Activated effector memory CD4-positive, alpha-beta T cell treated with Interleukin-2 at 50 U/mL for 16 hours (primary cell): ENCODE measurements at regions not wholly inside any gene's neighbourhood (a gene's known extent, or its start where the extent isn't known, plus 50 kb on each side); places are given as distances from the start of the nearest gene placed in this dataset.
"Not testable (repeated sequence)": the region's sequence is repeated elsewhere in the genome, so short reads cannot be mapped to it uniquely, and the experiment has no call there.

ENCODE experiments used
- DNase-seq: peaks from one replicate; pipeline ENCODE4 v3.0.0-alpha.2; 2020

DNA sequence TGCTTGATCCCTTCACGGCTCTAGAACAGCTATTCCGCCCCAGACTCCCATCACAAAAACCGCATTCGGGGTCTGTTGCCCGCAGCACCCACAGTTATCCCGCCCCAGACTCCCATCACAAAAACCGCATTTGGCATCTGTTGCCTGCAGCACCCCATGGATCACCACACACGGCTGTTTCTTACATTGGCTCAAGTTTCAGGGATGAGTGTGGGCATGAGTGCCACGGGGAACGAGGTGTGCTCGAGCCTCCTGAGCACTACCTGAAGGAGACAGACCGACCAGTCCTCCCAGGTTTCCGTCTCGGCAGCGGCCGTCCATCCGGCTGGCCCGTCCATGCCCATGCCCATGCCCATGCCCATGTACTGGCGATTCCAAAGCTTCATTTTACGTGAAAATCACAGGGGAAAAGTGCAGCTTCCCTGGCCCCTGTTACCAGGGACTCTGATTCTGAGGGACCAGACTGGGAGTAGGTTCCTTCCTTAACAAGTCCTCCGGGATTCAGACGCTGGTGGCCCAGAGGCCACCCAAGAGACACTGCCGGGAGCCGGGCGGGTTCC, 66.4 kb upstream of the INSIG1 start:
- no peak for DNase-seq

DNA sequence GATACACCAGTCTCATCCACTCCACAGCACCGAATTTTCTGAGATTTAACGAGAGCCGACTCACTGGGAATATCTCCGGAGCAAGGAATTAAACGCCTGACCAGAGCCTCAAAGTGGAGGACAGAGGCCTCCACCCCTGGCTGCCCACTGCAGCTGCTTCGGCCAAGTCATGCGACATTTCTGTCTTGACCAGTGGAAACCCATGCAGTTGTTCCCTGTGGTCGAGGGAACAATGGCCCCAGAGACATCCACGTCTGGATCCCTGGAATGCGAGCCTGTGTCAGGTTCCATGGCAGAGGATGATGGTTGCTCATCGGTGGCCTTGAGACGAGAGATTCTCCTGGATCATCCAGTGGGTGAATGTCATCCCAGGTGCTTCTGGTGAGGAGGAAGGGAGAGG, 65.7 kb upstream of the INSIG1 start:
- no peak for DNase-seq

DNA sequence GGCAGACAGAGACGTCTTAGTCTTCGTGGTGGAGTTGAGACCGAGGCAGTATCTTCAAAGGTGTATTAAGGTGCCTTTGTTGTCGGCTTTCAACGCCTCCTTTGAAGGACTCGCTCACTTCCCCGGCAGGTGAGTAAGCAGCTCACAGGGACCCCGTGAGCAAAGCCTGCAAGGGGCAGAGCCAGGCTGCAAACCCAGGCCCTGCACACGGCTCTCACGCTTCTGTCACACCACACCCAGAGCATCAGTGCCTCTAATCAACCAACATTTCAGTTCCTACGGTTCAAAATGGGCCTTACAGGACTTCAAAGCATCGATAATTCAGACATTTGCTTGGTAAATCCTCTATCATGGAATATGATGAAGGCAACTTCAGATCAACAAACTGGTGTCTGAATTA, 64.8 kb upstream of the INSIG1 start:
- DNase-seq, result no peak

DNA sequence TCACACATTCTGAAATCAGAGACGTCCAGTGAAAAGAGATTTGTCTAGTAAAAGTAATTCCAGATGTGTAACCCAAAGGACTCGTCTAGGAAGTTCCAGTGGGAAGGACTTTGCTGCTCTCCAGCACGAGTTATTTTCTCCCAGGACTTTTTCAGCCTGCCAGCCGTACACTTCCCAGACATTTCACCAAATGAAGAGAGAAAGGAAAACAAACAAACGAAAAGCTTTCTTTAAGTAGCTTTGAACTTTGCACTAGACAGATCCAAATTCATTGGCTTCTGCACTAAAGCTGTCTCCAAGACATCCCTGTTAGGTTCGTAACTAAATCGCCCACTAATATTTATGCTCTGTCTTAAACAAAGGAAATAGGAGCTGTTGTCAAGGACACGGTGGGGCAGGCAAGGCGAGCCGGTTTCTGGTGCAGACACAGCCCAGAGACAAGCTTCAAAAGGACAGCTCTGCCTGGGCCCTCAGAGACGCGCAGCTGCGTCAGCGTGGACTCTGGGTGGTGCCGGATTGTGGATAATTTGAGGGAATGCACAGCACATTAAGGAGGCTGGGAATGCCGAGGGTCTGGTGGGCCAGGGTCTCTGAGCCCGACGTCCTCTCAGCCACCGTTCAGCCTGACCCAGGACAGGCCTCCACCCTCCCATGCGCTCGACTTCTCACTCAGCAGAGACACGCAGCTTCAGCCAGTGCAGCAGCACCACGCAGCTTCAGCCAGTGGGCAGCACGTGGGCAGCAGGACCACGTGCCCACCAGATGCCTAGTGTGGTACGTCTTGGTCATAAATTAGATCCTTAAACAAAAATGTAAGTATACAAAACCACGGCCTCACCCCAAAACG, 64.1 kb upstream of the INSIG1 start:
- DNase-seq, result no peak

DNA sequence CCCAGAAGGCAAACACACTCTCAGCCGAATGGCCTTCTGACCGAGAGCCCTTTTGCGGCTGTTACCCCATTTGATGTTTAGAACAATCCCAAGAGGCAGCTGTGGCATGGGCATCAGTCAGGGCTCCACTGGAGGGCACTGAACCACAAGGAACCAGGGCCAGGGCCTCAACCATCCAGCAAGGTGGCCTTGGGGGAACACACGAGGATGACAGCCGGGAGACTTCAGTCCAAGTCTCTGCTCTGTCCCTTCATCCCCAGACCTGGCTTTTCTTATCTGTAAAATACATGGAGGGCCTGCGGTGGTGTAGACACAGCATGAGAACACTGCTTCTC, 63.6 kb upstream of the INSIG1 start:
- no peak for DNase-seq

DNA sequence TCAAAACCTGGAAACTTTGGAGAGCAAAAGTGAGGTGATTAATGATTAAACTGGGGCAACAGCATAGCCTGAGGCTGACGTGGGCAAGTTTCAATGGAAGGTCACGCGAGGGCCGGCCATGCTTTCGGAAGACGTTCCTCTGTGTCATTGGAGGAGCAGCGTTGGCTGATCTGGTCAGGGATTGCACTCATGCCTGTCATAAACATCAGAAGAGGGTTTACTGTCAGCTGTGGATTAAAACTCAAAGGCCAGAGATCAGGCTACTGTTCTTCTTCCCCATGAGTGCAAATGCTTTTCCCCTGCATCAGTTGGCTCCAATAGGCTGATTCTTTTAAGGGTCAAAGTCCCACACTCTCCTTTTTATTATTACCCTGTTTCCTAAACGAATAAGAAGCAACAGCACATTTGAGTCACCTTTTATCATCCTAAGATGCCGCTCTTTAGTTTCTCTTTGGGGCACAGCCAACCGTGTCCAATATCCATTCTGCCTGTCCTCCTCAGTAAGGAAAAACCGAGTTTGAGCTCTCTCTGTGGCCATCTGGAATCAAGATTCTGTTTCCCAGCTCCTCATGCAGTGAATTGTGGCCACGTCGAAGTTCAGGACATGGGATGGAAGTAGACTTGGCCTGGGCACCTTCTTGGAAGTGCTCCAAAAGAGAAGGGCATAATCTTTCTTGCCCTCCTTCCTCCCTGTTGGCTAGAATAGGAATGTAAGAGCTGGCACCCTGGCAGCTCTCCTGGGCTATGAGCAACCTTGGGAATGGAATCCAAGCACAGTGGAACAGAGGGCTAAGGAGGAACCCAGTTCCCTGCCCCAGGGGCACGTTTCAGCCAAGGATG, 62.5 kb upstream of the INSIG1 start:
- DNase-seq, result no peak

DNA sequence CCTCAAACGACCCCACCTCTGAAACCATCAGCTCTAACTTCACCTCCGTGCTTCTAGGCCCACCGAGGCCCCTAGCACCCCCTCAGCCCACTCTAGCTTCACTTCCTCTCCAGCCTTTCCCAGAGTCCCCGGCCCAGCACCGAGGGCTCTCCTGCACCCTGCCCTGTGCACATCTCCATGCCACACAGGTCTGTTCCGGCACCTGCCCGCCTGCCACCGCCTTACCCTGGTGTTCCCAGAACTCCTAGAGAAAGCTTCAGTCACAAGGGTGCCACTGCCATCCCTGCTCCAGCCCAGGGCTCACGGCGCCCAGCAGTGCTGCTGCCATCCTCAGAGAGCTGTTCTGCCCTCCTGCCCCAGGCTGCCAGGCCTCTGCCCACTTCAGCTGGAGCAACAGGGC, 61.3 kb upstream of the INSIG1 start:
- no peak for DNase-seq

DNA sequence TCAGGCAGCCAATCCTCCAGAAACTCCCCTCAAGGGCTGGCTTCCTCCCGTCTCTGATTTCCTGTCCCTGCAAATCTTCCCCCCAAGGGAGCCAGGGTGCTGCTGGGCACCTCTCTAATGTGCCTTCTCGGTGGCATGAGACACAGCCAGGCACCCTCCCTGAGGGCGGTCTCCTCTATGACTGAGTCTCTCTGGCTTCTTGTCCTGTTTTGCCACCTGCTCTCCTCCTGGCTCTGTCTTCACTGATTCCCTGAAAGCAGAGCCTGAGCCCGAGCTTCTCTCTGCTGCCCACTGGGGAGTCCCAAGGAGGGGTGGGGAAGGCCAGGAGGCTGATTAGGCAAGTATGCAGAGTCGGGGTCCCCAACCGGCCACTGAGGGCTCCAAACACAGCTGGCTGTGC, 60.4 kb upstream of the INSIG1 start:
- no peak for DNase-seq

DNA sequence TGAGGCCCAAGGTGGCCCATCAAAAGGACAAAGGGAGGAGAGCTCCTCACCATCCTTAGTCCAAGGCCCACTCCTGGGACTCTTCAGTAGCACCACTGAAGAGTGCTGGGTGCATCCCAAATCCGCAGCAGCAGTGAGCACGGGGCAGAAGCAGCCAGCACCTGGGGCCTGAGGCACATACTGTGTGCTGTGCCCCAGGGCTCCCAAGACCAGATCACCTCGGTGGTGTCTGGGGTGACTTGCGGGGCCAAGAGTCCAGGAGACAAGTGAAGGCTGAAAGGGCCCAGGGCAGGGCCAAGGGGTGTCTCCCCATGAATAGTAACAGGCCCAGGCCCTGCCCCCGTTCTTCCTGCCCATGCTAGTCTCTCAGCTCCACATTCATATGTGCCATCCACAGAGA, 59.9 kb upstream of the INSIG1 start:
- no peak for DNase-seq

DNA sequence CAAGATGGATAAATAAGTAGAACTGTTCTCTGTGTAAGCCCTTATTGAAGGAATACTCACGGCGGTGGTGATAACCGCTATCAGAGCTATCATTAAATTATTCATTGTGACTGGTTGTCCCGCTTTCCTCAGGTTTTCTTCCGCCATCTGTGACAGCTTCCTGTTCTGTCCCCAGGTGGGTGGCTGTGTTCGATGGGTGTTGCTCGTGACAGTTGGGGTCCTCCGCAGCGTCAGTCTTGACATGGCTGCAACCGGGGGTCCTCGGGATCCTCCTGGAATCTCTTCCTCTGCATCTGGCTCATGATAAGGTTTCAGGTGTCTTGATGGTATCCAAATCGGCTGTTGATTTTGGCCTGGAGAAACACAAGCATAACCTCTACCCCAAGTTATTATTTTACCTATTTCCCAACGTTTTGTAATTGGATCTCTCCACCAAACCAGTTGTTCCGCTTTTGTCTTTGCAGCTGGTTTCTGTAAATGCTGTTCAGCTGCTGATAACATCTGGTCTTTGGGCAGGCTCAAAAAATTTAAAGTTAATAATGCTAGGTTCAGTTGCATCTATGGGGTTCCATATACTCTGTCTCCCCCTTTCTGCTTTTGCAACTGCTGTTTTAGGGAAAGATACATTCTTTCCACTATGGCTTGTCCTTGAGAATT, 58.1 kb upstream of the INSIG1 start:
- not testable (repeated sequence) for DNase-seq

DNA sequence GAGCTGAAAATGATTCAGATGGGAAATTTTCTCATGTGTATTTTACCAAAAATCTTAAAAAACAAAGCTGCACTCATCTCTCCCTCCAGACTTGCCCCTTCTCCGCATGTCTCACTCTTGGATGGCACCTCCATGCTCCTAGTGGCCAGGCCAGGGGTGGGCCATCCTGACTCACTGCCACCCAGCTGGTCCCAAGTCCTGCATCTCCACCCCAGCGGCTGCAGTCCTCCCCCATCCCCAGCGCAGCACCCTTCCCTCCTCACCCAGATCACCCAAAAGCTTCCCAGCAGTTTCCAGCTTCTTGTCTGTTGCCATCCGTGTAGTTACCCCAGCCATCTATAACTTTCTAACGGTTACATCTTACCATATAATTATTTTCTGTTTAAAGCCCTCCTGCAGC, 53.0 kb upstream of the INSIG1 start:
- DNase-seq, result no peak

DNA sequence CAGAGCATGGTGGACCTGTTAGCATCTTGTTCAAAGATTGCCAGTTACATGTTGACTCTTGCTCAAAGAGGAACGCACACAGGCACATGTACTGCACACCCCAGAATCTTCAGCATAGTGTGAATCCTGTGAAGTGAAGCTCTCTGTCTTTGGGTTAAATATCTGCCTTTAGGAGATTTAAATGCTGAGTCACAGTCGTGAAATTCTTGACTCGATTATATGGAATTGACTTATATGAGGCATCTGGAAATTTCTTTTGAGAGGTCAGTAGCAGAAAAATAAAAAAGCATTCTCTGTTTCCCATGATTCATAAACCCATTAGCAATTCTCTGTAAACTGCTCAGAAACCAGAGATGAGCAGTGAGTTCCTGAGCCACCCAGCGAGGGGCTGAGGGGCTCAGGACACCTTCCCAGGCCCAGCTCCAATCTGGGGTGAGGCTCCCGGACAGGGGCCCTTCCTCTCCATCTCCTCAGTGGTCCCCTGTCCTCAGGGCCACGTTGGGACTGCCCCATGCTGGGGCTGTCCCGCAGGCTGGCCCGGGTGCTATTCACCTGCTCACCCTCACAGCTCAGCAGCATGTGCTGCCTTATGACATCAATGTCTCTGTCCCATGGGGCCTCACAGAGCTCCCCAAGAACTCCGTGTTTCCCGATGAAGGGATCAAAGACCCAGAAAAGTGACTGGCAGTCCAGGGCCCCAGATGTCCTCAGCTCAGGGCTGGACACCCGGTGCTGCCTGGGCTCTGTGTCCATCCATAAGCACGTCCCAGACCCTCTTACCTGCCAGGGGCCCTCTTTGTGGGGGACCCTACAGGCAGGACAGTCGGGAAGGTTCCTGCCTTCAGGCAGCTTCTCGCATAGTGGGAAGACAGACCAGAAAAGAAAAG, 50.0 kb upstream of the INSIG1 start:
- DNase-seq, result no peak
